ENCODE measurements at regions not wholly inside any gene's neighbourhood (a gene's known extent, or its start where the extent isn't known, plus 50 kb on each side); places are given as distances from the start of the nearest gene placed in this dataset.

DNA sequence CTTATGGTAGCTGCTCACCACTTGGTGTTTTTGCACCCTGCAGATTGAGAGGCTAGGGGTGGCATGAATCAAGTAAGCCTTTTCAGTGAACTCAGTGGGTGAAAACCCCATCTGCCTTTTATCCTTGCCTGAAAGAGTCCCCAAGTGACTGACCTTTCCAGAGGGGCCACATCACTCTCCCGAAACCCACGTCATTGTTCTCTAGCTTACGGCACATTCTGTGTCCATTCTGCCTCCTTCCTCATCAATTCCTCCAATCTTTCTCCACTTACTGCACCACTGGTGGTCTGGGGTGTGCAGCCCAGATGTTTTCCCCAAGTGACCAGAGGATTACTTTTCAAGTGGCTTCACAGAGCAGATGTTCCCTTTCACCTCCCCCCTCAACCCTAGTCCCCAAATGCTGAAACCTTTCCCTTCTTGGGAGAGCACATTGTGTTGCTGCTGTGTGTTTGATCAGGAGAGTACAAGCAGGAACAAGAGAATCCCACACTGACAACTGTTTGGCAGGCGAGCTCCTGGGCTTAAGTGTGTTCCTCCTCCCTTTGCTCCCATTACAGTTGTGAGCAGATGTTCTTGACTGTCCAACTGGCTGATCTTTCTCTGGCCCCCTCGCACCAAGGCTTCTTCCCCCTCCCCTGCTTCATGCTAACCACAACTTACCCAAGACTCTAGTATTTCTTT, 138.0 kb upstream of the IGF1 start:
- TF ChIP-seq, protein P1, sequence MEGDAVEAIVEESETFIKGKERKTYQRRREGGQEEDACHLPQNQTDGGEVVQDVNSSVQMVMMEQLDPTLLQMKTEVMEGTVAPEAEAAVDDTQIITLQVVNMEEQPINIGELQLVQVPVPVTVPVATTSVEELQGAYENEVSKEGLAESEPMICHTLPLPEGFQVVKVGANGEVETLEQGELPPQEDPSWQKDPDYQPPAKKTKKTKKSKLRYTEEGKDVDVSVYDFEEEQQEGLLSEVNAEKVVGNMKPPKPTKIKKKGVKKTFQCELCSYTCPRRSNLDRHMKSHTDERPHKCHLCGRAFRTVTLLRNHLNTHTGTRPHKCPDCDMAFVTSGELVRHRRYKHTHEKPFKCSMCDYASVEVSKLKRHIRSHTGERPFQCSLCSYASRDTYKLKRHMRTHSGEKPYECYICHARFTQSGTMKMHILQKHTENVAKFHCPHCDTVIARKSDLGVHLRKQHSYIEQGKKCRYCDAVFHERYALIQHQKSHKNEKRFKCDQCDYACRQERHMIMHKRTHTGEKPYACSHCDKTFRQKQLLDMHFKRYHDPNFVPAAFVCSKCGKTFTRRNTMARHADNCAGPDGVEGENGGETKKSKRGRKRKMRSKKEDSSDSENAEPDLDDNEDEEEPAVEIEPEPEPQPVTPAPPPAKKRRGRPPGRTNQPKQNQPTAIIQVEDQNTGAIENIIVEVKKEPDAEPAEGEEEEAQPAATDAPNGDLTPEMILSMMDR (IDR thresholded peaks at IDR 0.05; ENCODE audit: control insufficient read depth, insufficient read depth, low read depth, low read length, missing control alignments): no peak
- no peak for DNase-seq (ENCODE audit: low read depth)
- H3K4me3 ChIP-seq (ENCODE audit: control insufficient read depth, low read depth, low read length): no peak overlapping the region

DNA sequence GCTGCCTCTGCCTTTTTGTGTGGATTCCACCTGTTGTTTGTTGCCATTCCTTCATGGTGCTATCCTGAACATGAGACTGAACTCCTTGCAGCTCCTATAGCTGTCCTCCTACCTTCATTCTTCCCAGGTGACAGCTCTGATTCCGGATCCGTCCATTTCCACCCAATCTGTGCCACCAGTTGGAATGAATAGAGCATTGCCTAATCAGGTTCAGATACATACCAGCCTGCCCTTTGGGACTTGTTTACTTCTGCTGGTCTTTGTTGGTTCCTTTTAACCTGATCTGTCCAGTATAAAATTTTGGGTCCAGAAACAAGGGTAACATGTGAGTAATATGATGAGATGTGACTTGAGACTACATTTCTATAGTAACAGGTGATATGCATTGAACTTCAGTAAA, 136.3 kb upstream of the IGF1 start:
- TF ChIP-seq, protein P1 (IDR thresholded peaks at IDR 0.05; ENCODE audit: control insufficient read depth, insufficient read depth, low read depth, low read length, missing control alignments): no peak
- DNase-seq (ENCODE audit: low read depth): no peak
- H3K4me3 ChIP-seq (ENCODE audit: control insufficient read depth, low read depth, low read length): no peak overlapping the region

DNA sequence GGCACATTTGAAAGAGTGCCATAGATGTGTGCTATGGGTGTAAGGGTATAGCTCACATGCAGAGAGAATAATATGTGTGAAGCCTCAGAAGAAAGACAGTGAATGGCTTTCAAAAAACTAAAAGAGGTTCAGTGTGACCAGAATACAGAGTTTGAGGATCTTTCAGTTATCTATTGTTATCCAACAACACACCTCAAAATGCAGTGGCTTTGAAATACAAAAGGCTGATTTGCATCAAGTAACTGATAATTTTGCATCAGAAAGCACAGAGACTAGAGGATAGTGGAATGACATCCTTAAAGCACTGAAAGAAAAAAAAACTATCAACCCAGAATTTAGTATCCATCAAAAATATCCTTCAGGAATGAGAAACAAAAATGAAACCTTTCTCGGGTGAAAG, 131.6 kb upstream of the IGF1 start:
- H3K4me3 ChIP-seq (ENCODE audit: control insufficient read depth, low read depth, low read length): no peak overlapping the region
- TF ChIP-seq, protein P1 (IDR thresholded peaks at IDR 0.05; ENCODE audit: control insufficient read depth, insufficient read depth, low read depth, low read length, missing control alignments): no peak
- DNase-seq (ENCODE audit: low read depth): no peak

DNA sequence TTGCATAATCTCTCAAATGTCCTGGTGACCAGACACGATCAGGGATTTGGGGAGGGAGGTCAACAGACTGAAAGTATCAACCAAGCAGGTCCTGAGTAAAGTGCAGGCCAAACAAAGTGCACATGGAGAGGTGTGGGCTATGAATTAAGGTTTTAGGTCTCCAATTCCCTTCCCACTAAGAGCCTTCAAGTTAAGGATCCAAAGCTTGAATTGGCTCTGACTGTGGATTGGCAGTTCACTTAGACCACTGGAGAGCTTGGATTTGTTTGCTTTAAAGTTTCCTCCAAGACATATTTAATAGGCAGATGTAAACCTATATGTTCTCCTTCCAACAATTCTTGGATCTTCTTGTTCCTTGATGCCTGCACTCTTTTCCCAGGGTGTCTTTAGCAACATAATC, 129.6 kb upstream of the IGF1 start:
- DNase-seq (ENCODE audit: low read depth): no peak
- TF ChIP-seq, protein P1 (IDR thresholded peaks at IDR 0.05; ENCODE audit: control insufficient read depth, insufficient read depth, low read depth, low read length, missing control alignments): no peak

DNA sequence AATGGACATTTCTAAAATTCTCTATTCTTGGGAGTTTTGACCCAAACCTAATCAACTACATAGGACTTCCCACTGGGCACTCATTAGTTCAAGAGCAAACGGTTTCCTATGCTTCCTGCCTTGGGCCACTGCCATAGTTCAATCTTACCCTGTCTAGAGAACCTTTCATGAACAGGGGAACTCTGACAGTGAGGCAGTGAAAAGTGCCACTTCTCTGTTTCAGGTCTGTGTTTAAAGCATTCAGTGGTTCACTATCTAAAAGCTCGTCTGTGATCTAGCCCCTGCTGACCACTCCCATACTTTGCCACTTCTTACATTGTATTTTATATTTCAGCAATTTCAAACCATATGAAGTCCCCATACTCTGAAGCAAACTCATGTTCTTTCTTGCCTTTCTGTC, 122.7 kb upstream of the IGF1 start:
- no peak for DNase-seq (ENCODE audit: low read depth)
- H3K4me3 ChIP-seq (ENCODE audit: control insufficient read depth, low read depth, low read length): no peak overlapping the region
- TF ChIP-seq, protein P1 (IDR thresholded peaks at IDR 0.05; ENCODE audit: control insufficient read depth, insufficient read depth, low read depth, low read length, missing control alignments): no peak

More for the DNA sequence above, 129.6 kb upstream of the IGF1 start:
- no peak overlapping the region for H3K4me3 ChIP-seq (ENCODE audit: control insufficient read depth, low read depth, low read length)

DNA sequence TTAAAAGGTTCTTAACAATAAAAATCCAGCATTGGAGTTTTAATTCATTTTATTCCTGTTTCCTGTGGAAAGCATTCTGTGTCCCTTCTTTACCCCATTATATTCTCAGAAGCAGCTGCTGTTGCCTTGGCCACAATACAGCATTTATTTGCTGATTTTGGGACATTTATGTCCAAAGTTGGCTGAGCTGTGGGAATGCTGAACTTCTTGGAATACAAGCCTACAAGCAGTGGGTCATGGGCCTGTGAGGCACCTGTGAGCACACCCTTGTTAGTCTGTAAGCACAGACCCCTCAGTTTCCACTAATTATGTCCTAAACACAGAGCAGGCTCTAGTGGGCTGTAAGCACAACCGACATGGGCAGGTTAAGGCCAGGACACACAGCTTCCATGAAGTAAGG, 122.2 kb upstream of the IGF1 start:
- DNase-seq (ENCODE audit: low read depth): no peak
- no peak overlapping the region for H3K4me3 ChIP-seq (ENCODE audit: control insufficient read depth, low read depth, low read length)
- TF ChIP-seq, protein P1 (IDR thresholded peaks at IDR 0.05; ENCODE audit: control insufficient read depth, insufficient read depth, low read depth, low read length, missing control alignments): no peak
